HG02943 (cell line): ENCODE measurements at regions not wholly inside any gene's neighbourhood (a gene's known extent, or its start where the extent isn't known, plus 50 kb on each side); places are given as distances from the start of the nearest gene placed in this dataset.

Source experiments
- ATAC-seq: cut with Tn5 transposase; IDR thresholded peaks from one replicate; pipeline ENCODE4 v1.9.1; 2021; ENCODE audit warnings: mild to moderate bottlenecking, low read depth, moderate library complexity; ENCODE audit not compliant: unreplicated experiment

- no peak for ATAC-seq
Measured at GRCh38 chr6:92195796-92196195, 1223.6 kb downstream of the EPHA7 start.

- no peak for ATAC-seq
Measured at GRCh38 chr6:92188016-92188415, 1231.3 kb downstream of the EPHA7 start.

GRCh38 chr6:92184933-92185332, 1234.4 kb downstream of the EPHA7 start:
- no peak for ATAC-seq

- ATAC-seq: no peak
Measured at GRCh38 chr6:92181347-92181746, 1238.0 kb downstream of the EPHA7 start.

- no peak for ATAC-seq
Measured at GRCh38 chr6:92180090-92180489, 1239.3 kb downstream of the EPHA7 start.

GRCh38 chr6:92176666-92177065, 1242.7 kb downstream of the EPHA7 start:
- no peak for ATAC-seq

- ATAC-seq: no peak
Measured at GRCh38 chr6:92174398-92175073, 1244.8 kb downstream of the EPHA7 start.

- no peak for ATAC-seq
Measured at GRCh38 chr6:92169506-92169905, 1249.9 kb downstream of the EPHA7 start.

- no peak for ATAC-seq
Measured at GRCh38 chr6:92166666-92167065, 1252.7 kb downstream of the EPHA7 start.

GRCh38 chr6:92161953-92162352, 1257.4 kb downstream of the EPHA7 start:
- ATAC-seq: no peak

- ATAC-seq: no peak
Measured at GRCh38 chr6:92160226-92160625, 1259.1 kb downstream of the EPHA7 start.

- no peak for ATAC-seq
Measured at GRCh38 chr6:92159046-92159445, 1260.3 kb downstream of the EPHA7 start.

GRCh38 chr6:92150553-92150952, 1268.8 kb downstream of the EPHA7 start:
- ATAC-seq: no peak

- ATAC-seq: no peak
Measured at GRCh38 chr6:92147246-92147645, 1272.1 kb downstream of the EPHA7 start.

- ATAC-seq: no peak
Measured at GRCh38 chr6:92139601-92140000, 1279.8 kb downstream of the EPHA7 start.

GRCh38 chr6:92132957-92133356, 1286.4 kb downstream of the EPHA7 start:
- ATAC-seq: no peak

GRCh38 chr6:92132457-92132856, 1286.9 kb downstream of the EPHA7 start:
- no peak for ATAC-seq

- no peak for ATAC-seq
Measured at GRCh38 chr6:92130944-92131343, 1288.4 kb downstream of the EPHA7 start.

- no peak for ATAC-seq
Measured at GRCh38 chr6:92126983-92127382, 1292.4 kb downstream of the EPHA7 start.

GRCh38 chr6:92126088-92126487, 1293.3 kb downstream of the EPHA7 start:
- ATAC-seq: no peak

GRCh38 chr6:92125681-92126080, 1293.7 kb downstream of the EPHA7 start:
- no peak for ATAC-seq

GRCh38 chr6:92124200-92124651, 1295.1 kb downstream of the EPHA7 start:
- ATAC-seq: no peak

GRCh38 chr6:92122746-92123145, 1296.6 kb downstream of the EPHA7 start:
- ATAC-seq: no peak
